Calu3 (cell line): ENCODE measurements at regions not wholly inside any gene's neighbourhood (a gene's known extent, or its start where the extent isn't known, plus 50 kb on each side); places are given as distances from the start of the nearest gene placed in this dataset.

ENCODE experiments used
- BruUV-seq: library from RNA; stranded (reverse); fragments of 400-500 nt; replicated peaks from 2 replicates; lab custom pipeline; 2021; lab: Mats Ljungman, UMichigan
- CTCF ChIA-PET: fragments of 300-600 bp; sonication (Branson Sonifier 250); formaldehyde crosslinking; loops from one replicate; lab custom pipeline; 2022; ENCODE audit warnings: antibody characterized with exemption; lab: Charles Lee
- DNase-seq: peaks from one replicate; pipeline ENCODE4 v3.0.0; 2022
- H3K27ac Mint-ChIP-seq: one replicate; pipeline ENCODE4 v1.8.0; 2022; ENCODE audit warnings: mixed read lengths; ENCODE audit not compliant: unreplicated experiment
- H3K27me3 Mint-ChIP-seq: one replicate; pipeline ENCODE4 v1.8.0; 2022; ENCODE audit warnings: mixed read lengths; ENCODE audit not compliant: unreplicated experiment
- H3K36me3 Mint-ChIP-seq: one replicate; pipeline ENCODE4 v1.8.0; 2022; ENCODE audit warnings: mild to moderate bottlenecking, moderate library complexity, mixed read lengths; ENCODE audit not compliant: insufficient read depth, unreplicated experiment
- H3K4me1 Mint-ChIP-seq: one replicate; pipeline ENCODE4 v1.8.0; 2022; ENCODE audit warnings: mild to moderate bottlenecking, low read depth, mixed read lengths; ENCODE audit not compliant: unreplicated experiment
- H3K4me3 Mint-ChIP-seq: one replicate; pipeline ENCODE4 v1.8.0; 2022; ENCODE audit warnings: mild to moderate bottlenecking, low read depth, moderate library complexity, mixed read lengths; ENCODE audit not compliant: unreplicated experiment
- H3K9me3 Mint-ChIP-seq: one replicate; pipeline ENCODE4 v1.8.0; 2022; ENCODE audit warnings: low read depth, mixed read lengths; ENCODE audit not compliant: unreplicated experiment
- CTCF ChIP-seq: fragments of 200-600 bp; IDR thresholded peaks from one replicate; pipeline ENCODE4 v1.8.0; 2022; ENCODE audit warnings: antibody characterized with exemption; ENCODE audit not compliant: unreplicated experiment
- intact Hi-C: fragments of 100-400 bp; cut with micrococcal nuclease; formaldehyde crosslinking; loops from one replicate; pipeline ENCODE4 v1.10.0; 2022; ENCODE audit not compliant: unreplicated experiment

- H3K27me3 Mint-ChIP-seq: no peaks in the 10 kb centered on the region
- no peaks in the 10 kb centered on the region for H3K4me1 Mint-ChIP-seq
- CTCF ChIA-PET: no interaction called here
These were observed 224.4 kb upstream of the MC4R start for GRCh38 chr18:60596928-60597327.

GRCh38 chr18:60599267-60599666 lies 226.7 kb upstream of the MC4R start:
- Mint-ChIP-seq H3K36me3 (no peaks in the 10 kb centered on the region), H3K4me3 (no peak overlapping the region), H3K4me1 (no peaks in the 10 kb centered on the region), H3K27me3 (no peaks in the 10 kb centered on the region), H3K27ac (no peak overlapping the region), H3K9me3 (no peaks in the 10 kb centered on the region)
- intact Hi-C loops: no loop called here
- CTCF ChIA-PET: no interaction called here
- no TSS peak for BruUV-seq
- TF ChIP-seq CTCF: no peak
- DNase-seq: no peak

More at GRCh38 chr18:60596928-60597327, 224.4 kb upstream of the MC4R start:
- H3K9me3 Mint-ChIP-seq: no peaks in the 10 kb centered on the region
- DNase-seq: no peak
- no peaks in the 10 kb centered on the region for H3K36me3 Mint-ChIP-seq
- intact Hi-C loops: no loop called here
- no TSS peak for BruUV-seq
- TF ChIP-seq CTCF: no peak
- no peak overlapping the region for H3K4me3 Mint-ChIP-seq
- no peak overlapping the region for H3K27ac Mint-ChIP-seq

DNA sequence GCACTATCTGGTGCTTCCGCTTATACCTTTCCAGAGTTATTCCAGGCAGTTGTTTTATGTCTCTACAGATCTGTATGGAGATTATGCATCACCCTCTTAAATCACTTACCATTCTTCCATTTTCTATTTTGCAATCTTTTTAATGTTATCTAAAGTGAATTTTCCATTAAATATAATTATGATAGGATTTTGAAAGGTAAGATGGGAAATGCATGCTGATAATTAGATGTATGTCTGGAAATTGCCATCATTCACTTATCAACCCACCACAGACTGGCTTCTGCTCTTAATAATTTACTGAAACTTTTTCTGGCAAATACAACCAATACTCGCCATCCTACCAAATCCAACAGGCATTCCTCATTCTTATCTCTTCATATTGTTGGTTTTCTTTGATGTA lies 227.4 kb upstream of the MC4R start:
- no peaks in the 10 kb centered on the region for H3K27me3 Mint-ChIP-seq
- no peaks in the 10 kb centered on the region for H3K36me3 Mint-ChIP-seq
- TF ChIP-seq CTCF: no peak
- intact Hi-C loops: no loop called here
- no TSS peak for BruUV-seq
- CTCF ChIA-PET: no interaction called here
- no peaks in the 10 kb centered on the region for H3K4me1 Mint-ChIP-seq
- H3K9me3 Mint-ChIP-seq: no peaks in the 10 kb centered on the region
- no peak overlapping the region for H3K27ac Mint-ChIP-seq
- H3K4me3 Mint-ChIP-seq: no peak overlapping the region
- no peak for DNase-seq

GRCh38 chr18:60601249-60601648 lies 228.7 kb upstream of the MC4R start:
- BruUV-seq: no TSS peak
- no peak for DNase-seq
- H3K36me3 Mint-ChIP-seq: no peaks in the 10 kb centered on the region
- CTCF ChIA-PET: no interaction called here
- intact Hi-C loops: no loop called here
- no peaks in the 10 kb centered on the region for H3K4me1 Mint-ChIP-seq
- no peak for TF ChIP-seq CTCF
- no peaks in the 10 kb centered on the region for H3K9me3 Mint-ChIP-seq
- H3K4me3 Mint-ChIP-seq: no peak overlapping the region
- H3K27me3 Mint-ChIP-seq: no peaks in the 10 kb centered on the region
- no peak overlapping the region for H3K27ac Mint-ChIP-seq
